A549 (cell line): ENCODE measurements at regions not wholly inside any gene's neighbourhood (a gene's known extent, or its start where the extent isn't known, plus 50 kb on each side); places are given as distances from the start of the nearest gene placed in this dataset.

ENCODE experiments used
- ATAC-seq, 2 experiments: fragments of 200-7000 bp in 1 of 2; fragments of >200 bp in 1 of 2; cut with Nextera tagmentation in 1 of 2; cut with Tn5 transposase in 1 of 2; 3 replicates each; pipeline versions ENCODE4 v1.8.0 to v1.9.1; 2018 to 2020; ENCODE audit warnings: mild to moderate bottlenecking in 1 of 2, moderate library complexity in 1 of 2
- CTCF ChIA-PET: fragments of 300-600 bp; sonication (Branson Sonifier 250); formaldehyde crosslinking; extraction: SDS; loops from one replicate; lab custom pipeline; 2021; ENCODE audit warnings: antibody characterized with exemption, inconsistent platforms; lab: Yijun Ruan, JAX
- POLR2A ChIA-PET: fragments of 350-600 bp; formaldehyde crosslinking; extraction: SDS; loops from one replicate; lab custom pipeline; 2021; ENCODE audit warnings: antibody characterized with exemption, inconsistent platforms; lab: Yijun Ruan, JAX
- DNase-seq, 2 experiments: peaks; one replicate each; pipeline versions ENCODE4 v3.0.0 to v3.0.0-alpha.2; 2011 to 2016; ENCODE audit warnings: low read depth in 1 of 2, low spot score in 1 of 2
- FAIRE-seq: peaks from 2 replicates; lab custom pipeline; 2011; peaks lifted over from hg19 to GRCh38; lab: Jason Lieb, UNC
- H3K27ac ChIP-seq, 2 experiments: fragments of >200 bp; sonication (Bioruptor Twin); formaldehyde crosslinking; 3 replicates each; pipeline ENCODE4 v1.5.1; 2016 to 2017
- H3K4me1 ChIP-seq: fragments of >200 bp; sonication (Bioruptor Twin); formaldehyde crosslinking; 3 replicates; pipeline ENCODE4 v1.6.1; 2016
- H3K4me2 ChIP-seq: fragments of >200 bp; sonication (Bioruptor Twin); formaldehyde crosslinking; 3 replicates; pipeline ENCODE4 v1.6.1; 2016
- H3K4me3 ChIP-seq: fragments of >200 bp; sonication (Bioruptor Twin); formaldehyde crosslinking; 3 replicates; pipeline ENCODE4 v1.5.1; 2016
- H3K9me3 ChIP-seq: fragments of >200 bp; sonication (Bioruptor Twin); formaldehyde crosslinking; 3 replicates; pipeline ENCODE4 v1.6.1; 2016
- CBX8 ChIP-seq: fragments of 200-600 bp; sonication (generic); IDR thresholded peaks from 2 replicates; pipeline ENCODE4 v1.6.1; 2016
- CEBPB ChIP-seq, 2 experiments: fragments of >200 bp in 1 of 2; sonication (Bioruptor Twin) in 1 of 2; formaldehyde crosslinking in 1 of 2; IDR thresholded peaks; 2 replicates each; pipeline ENCODE4 v1.6.1; 2012 to 2016
- CHD2 ChIP-seq: fragments of 150-350 bp; IDR thresholded peaks from 2 replicates; pipeline ENCODE4 v1.6.1; 2014; ENCODE audit warnings: low read length; ENCODE audit not compliant: partially characterized antibody
- CTCF ChIP-seq: fragments of >200 bp; sonication (Bioruptor Twin); formaldehyde crosslinking; IDR thresholded peaks from 3 replicates; pipeline ENCODE4 v1.5.1; 2016
- EHF ChIP-seq: fragments of 250-450 bp; sonication (Bioruptor Pico); IDR thresholded peaks from 2 replicates; pipeline ENCODE4 v1.5.0; 2020; ENCODE audit warnings: mild to moderate bottlenecking
- FOSL2 ChIP-seq, 2 experiments: fragments of 450-650 bp in 1 of 2; fragments of >200 bp in 1 of 2; sonication (Bioruptor Twin) in 1 of 2; formaldehyde crosslinking; IDR thresholded peaks; 2 replicates each; pipeline versions ENCODE4 v1.5.0 to v1.6.1; 2016 to 2020; ENCODE audit warnings: mild to moderate bottlenecking in 1 of 2, moderate library complexity in 1 of 2
- HDAC2 ChIP-seq: fragments of 200-600 bp; sonication (generic); IDR thresholded peaks from 2 replicates; pipeline ENCODE4 v1.6.1; 2016
- HEYL ChIP-seq: fragments of 250-450 bp; sonication (Bioruptor Pico); IDR thresholded peaks from 2 replicates; pipeline ENCODE4 v1.8.0; 2021; ENCODE audit warnings: mild to moderate bottlenecking, moderate library complexity
- HMGXB4 ChIP-seq: fragments of 250-450 bp; sonication (Bioruptor Pico); IDR thresholded peaks from 2 replicates; pipeline ENCODE4 v1.5.0; 2021; ENCODE audit warnings: mild to moderate bottlenecking, moderate library complexity, borderline replicate concordance
- HOXA7 ChIP-seq: fragments of 250-450 bp; sonication (Bioruptor Pico); IDR thresholded peaks from 2 replicates; pipeline ENCODE4 v1.5.0; 2020; ENCODE audit warnings: mild to moderate bottlenecking, moderate library complexity
- JUN ChIP-seq, 2 experiments: fragments of >200 bp; sonication (Bioruptor Twin); formaldehyde crosslinking; IDR thresholded peaks; 2 replicates in 1 of 2; 3 replicates in 1 of 2; pipeline ENCODE4 v1.6.1; 2016 to 2017
- JUNB ChIP-seq: fragments of >200 bp; sonication (Bioruptor Twin); formaldehyde crosslinking; IDR thresholded peaks from 2 replicates; pipeline ENCODE4 v1.6.1; 2016
- KDM1A ChIP-seq: fragments of 200-600 bp; sonication (generic); IDR thresholded peaks from 2 replicates; pipeline ENCODE4 v1.6.1; 2016; ENCODE audit warnings: low read depth, mild to moderate bottlenecking
- MAX ChIP-seq: IDR thresholded peaks from 2 replicates; pipeline ENCODE4 v1.6.1; 2012
- MYC ChIP-seq: IDR thresholded peaks from 2 replicates; pipeline ENCODE4 v1.6.1; 2012; ENCODE audit warnings: mild to moderate bottlenecking, inconsistent platforms, low read length, improper control_type of control experiment, borderline replicate concordance
- NFE2L2 ChIP-seq: fragments of 150-350 bp; conservative IDR thresholded peaks from 2 replicates; pipeline ENCODE4 v1.6.1; 2014; ENCODE audit warnings: low read length
- NPAS2 ChIP-seq: fragments of 250-450 bp; sonication (Bioruptor Pico); IDR thresholded peaks from 2 replicates; pipeline ENCODE4 v1.8.0; 2022; ENCODE audit warnings: mild to moderate bottlenecking, moderate library complexity, borderline replicate concordance
- PBX3 ChIP-seq: IDR thresholded peaks from 2 replicates; pipeline ENCODE4 v1.6.1; 2012
- POLR2A ChIP-seq: IDR thresholded peaks from 2 replicates; pipeline ENCODE4 v1.6.1; 2012; ENCODE audit warnings: mild to moderate bottlenecking, low read length
- RARB ChIP-seq: fragments of 250-450 bp; sonication (Bioruptor Pico); IDR thresholded peaks from 2 replicates; pipeline ENCODE4 v1.8.0; 2021; ENCODE audit warnings: mild to moderate bottlenecking, moderate library complexity
- REST ChIP-seq: fragments of 200-600 bp; sonication (generic); IDR thresholded peaks from 2 replicates; pipeline ENCODE4 v1.6.1; 2016; ENCODE audit warnings: antibody characterized with exemption, mild to moderate bottlenecking, moderate library complexity
- RNF2 ChIP-seq: fragments of 200-600 bp; sonication (generic); IDR thresholded peaks from 2 replicates; pipeline ENCODE4 v1.6.1; 2016; ENCODE audit warnings: low read depth, mild to moderate bottlenecking, antibody characterized with exemption, moderate library complexity, borderline replicate concordance
- TFCP2L1 ChIP-seq: fragments of 250-450 bp; sonication (Bioruptor Pico); IDR thresholded peaks from 2 replicates; pipeline ENCODE4 v1.5.0; 2021; ENCODE audit warnings: mild to moderate bottlenecking
- WGBS: methylation state at CpG from one replicate; pipeline ENCODE4 v1.1.6; 2017; ENCODE audit errors: missing lambda C conversion rate; 5-methylcytosine and 5-hydroxymethylcytosine counted together
- TF ChIP-seq, protein P1 (sequence below): fragments of 450-650 bp; IDR thresholded peaks from 2 replicates; pipeline ENCODE4 v1.6.1; 2014; ENCODE audit warnings: antibody characterized with exemption

DNA sequence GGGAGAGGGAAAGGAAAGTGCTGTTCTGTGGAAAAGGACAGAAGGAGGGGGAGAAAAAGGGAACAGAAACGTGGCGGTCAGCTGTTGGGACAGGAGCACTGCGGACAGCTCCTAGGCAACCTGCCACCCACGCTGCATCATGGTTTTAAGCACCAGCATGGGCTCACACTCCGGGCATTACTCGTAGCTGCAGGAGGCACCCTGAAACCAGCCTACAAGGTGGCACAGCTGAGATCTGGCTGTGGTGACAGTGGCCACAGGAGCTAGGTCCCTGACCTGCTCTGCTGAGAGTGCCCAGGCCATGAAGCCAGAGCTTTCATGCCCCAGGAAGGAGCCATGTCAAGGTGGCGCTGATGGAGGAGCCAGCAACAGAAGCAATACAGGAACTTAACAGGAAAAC lies 161.4 kb upstream of the ST8SIA2 start (continued):
- no peak for TF ChIP-seq CHD2

DNA sequence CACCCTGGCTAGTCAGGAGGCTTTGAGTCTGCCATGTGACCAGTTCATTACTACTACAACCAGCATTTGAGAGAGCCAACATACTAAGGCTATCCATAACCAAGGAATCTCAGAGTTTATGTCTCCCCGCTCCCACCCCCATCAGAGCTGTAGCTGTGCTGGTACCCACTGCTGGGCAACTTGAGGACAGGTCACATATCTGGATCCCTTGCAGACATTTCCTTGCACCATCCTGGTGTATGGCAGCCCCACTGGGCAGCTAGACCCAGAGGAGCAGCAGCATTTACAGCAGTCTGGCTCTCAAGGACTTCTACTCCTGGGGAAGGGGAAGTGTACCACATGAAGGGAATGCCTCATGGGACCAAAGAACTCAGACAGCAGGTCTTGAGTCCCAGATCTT lies 160.8 kb upstream of the ST8SIA2 start:
- ChIA-PET POLR2A (no interaction called here), CTCF (interaction anchor here (0.6 to 1.0 kb wide), 2 partner anchors 482 to 511 kb away, joined by 3 read pairs; no protein-coding TSS in a partner anchor)
- ATAC-seq (no peak), FAIRE-seq (no peak), DNase-seq (no peak)
- Histone ChIP-seq H3K4me1 (no peaks in the 10 kb centered on the region), H3K4me3 (no peak overlapping the region), H3K27ac (no peak overlapping the region), H3K9me3 (no peaks in the 10 kb centered on the region), H3K4me2 (no peak overlapping the region)
- WGBS = 40% methylated on average over 1 of the region's 1 CpG
- TF ChIP-seq CEBPB (IDR thresholded peaks at IDR 0.05) (no peak), HMGXB4 (CRISPR knock-in tag) (no peak), TFCP2L1 (CRISPR knock-in tag) (no peak), PBX3 (no peak), EHF (no peak)

GRCh38 chr15:92243227-92243626 lies 150.5 kb upstream of the ST8SIA2 start:
- TF ChIP-seq HDAC2 = no peak
- TF ChIP-seq REST = no peak
- TF ChIP-seq CBX8 = no peak
- TF ChIP-seq HEYL = no peak
- no peak for TF ChIP-seq KDM1A
- TF ChIP-seq MAX = no peak
- TF ChIP-seq, protein P1, sequence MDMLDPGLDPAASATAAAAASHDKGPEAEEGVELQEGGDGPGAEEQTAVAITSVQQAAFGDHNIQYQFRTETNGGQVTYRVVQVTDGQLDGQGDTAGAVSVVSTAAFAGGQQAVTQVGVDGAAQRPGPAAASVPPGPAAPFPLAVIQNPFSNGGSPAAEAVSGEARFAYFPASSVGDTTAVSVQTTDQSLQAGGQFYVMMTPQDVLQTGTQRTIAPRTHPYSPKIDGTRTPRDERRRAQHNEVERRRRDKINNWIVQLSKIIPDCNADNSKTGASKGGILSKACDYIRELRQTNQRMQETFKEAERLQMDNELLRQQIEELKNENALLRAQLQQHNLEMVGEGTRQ = no peak
- TF ChIP-seq TFCP2L1 (CRISPR knock-in tag) = no peak
- no peak for TF ChIP-seq EHF
- no peak for TF ChIP-seq NPAS2 (CRISPR knock-in tag)
- no peak for TF ChIP-seq POLR2A
- TF ChIP-seq RARB (CRISPR knock-in tag) = no peak
- TF ChIP-seq CTCF = no peak
- TF ChIP-seq RNF2 = no peak
- no peak for TF ChIP-seq HOXA7 (CRISPR knock-in tag)
- TF ChIP-seq FOSL2 (IDR thresholded peaks at IDR 0.05) = no peak
- TF ChIP-seq FOSL2 (CRISPR knock-in tag; IDR thresholded peaks at IDR 0.05) = no peak
- no peak for TF ChIP-seq MYC
- TF ChIP-seq JUNB = no peak
- no peak for TF ChIP-seq JUN (IDR thresholded peaks at IDR 0.05)
- TF ChIP-seq NFE2L2 = no peak
- Histone ChIP-seq H3K4me1 (no peaks in the 10 kb centered on the region), H3K4me3 (no peak overlapping the region), H3K27ac (no peak overlapping the region), H3K4me2 (no peak overlapping the region), H3K9me3 (no peaks in the 10 kb centered on the region)
- CTCF ChIA-PET = no interaction called here
- FAIRE-seq = no peak
- WGBS = 0% methylated on average over 3 of the region's 3 CpGs
- DNase-seq = no peak
- ATAC-seq = no peak
- POLR2A ChIA-PET = no interaction called here
